ENCODE measurements at regions not wholly inside any gene's neighbourhood (a gene's known extent, or its start where the extent isn't known, plus 50 kb on each side); places are given as distances from the start of the nearest gene placed in this dataset.

DNA sequence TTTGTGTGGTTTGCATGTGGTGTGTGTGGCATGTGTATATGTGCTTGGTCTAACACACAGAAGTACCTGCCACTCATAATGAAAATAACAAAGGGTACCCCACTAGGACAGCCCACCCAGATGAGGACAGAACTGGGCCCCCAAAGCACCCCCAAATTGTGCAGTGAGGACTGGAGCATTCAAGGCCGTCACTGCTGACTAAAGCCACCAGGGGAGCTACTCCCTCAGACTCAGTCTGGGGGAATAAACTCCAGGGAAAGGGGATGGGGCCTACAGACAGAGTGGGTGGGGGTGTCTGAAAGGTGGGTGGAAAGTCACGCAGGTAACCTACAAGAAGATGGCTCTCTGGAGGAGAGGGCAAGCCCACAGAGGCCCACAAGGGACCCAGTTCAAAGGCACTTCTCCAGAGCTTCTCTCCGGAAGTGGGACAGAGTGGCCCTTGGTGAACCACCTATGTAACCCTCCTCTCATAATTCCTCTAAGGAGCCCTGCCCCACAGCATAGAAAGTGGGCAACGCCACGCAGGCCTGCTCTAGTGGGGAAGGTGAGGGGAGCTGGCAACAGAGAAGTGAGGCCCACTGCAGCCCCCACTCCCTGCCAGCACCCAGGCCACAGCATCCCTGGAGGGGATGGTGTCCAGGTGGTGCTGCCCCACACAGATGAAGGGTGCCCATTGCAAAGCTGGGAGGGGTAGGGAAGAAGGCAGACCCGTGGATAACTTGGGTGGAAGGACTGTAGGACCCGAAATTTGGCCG lies 122.8 kb upstream of the MAFB start:
- H3K36me3 ChIP-seq, result no peaks in the 10 kb centered on the region
- H3K4me3 ChIP-seq (ENCODE audit: low read depth, low read length), result no peak overlapping the region
- DNase-seq, result no peak
- peaks cover 25% of the 10 kb centered on the region for H3K27me3 ChIP-seq
- no peaks in the 10 kb centered on the region for H3K4me1 ChIP-seq
- no peaks in the 10 kb centered on the region for H3K9me3 ChIP-seq
- peak; percentile 19; the same call in 1 of the 2 replicates for TF ChIP-seq CTCF (IDR thresholded peaks at IDR 0.05; ENCODE audit: low read depth, low read length)

GRCh38 chr20:40812415-40812925 lies 123.4 kb upstream of the MAFB start:
- H3K9me3 ChIP-seq, result no peaks in the 10 kb centered on the region
- no peak for DNase-seq
- H3K27me3 ChIP-seq, result peaks cover 19% of the 10 kb centered on the region
- H3K36me3 ChIP-seq, result no peaks in the 10 kb centered on the region
- H3K4me1 ChIP-seq, result no peaks in the 10 kb centered on the region
- no peak for TF ChIP-seq CTCF (IDR thresholded peaks at IDR 0.05; ENCODE audit: low read depth, low read length)
- H3K4me3 ChIP-seq (ENCODE audit: low read depth, low read length), result no peak overlapping the region

DNA sequence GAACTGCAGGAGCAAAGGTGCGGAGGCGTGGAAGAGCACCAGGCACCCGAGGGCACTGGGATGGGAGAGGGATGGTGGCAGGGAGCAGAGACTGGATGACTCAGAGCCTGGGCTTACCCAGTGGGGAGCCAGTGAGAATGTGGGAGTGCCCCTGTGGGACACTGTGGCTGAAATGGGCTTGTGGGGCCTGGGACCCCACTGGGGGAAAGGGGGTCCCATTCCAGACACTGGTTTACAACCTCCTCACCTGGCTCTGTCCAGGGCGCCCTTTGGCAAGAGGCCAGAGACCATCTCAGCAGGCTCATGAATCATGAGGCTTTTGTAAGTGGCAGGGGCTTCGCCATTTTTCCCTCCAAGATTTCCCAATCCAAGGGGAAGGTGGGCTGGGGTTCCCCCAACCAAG lies 124.0 kb upstream of the MAFB start:
- TF ChIP-seq CTCF (IDR thresholded peaks at IDR 0.05; ENCODE audit: low read depth, low read length), result no peak
- DNase-seq, result no peak
- H3K9me3 ChIP-seq, result no peaks in the 10 kb centered on the region
- H3K36me3 ChIP-seq, result no peaks in the 10 kb centered on the region
- H3K4me1 ChIP-seq, result no peaks in the 10 kb centered on the region
- no peak overlapping the region for H3K4me3 ChIP-seq (ENCODE audit: low read depth, low read length)
- H3K27me3 ChIP-seq, result peaks cover 13% of the 10 kb centered on the region

- TF ChIP-seq CTCF (IDR thresholded peaks at IDR 0.05; ENCODE audit: low read depth, low read length), result no peak
- no peak for DNase-seq
- H3K36me3 ChIP-seq, result no peaks in the 10 kb centered on the region
- H3K9me3 ChIP-seq, result no peaks in the 10 kb centered on the region
- no peaks in the 10 kb centered on the region for H3K4me1 ChIP-seq
- peaks cover 4% of the 10 kb centered on the region; the same call in 1 of the 2 replicates for H3K27me3 ChIP-seq
- no peak overlapping the region for H3K4me3 ChIP-seq (ENCODE audit: low read depth, low read length)
Measured at GRCh38 chr20:40813708-40814630, 124.9 kb upstream of the MAFB start.

- Histone ChIP-seq H3K27me3 (no peaks in the 10 kb centered on the region; the same call in 1 of the 2 replicates), H3K4me3 (ENCODE audit: low read depth, low read length) (no peak overlapping the region), H3K36me3 (no peaks in the 10 kb centered on the region), H3K4me1 (no peaks in the 10 kb centered on the region), H3K9me3 (no peaks in the 10 kb centered on the region)
- DNase-seq, result no peak
- TF ChIP-seq CTCF (IDR thresholded peaks at IDR 0.05; ENCODE audit: low read depth, low read length), result no peak
Measured at GRCh38 chr20:40814631-40814960, 125.6 kb upstream of the MAFB start.
